GM21447 (cell line): ENCODE measurements at regions not wholly inside any gene's neighbourhood (a gene's known extent, or its start where the extent isn't known, plus 50 kb on each side); places are given as distances from the start of the nearest gene placed in this dataset.
"Not testable (repeated sequence)": the region's sequence is repeated elsewhere in the genome, so short reads cannot be mapped to it uniquely, and the experiment has no call there.

Experiments used
- ATAC-seq: cut with Tn5 transposase; IDR thresholded peaks from one replicate; pipeline ENCODE4 v1.9.1; 2021; ENCODE audit not compliant: unreplicated experiment

DNA sequence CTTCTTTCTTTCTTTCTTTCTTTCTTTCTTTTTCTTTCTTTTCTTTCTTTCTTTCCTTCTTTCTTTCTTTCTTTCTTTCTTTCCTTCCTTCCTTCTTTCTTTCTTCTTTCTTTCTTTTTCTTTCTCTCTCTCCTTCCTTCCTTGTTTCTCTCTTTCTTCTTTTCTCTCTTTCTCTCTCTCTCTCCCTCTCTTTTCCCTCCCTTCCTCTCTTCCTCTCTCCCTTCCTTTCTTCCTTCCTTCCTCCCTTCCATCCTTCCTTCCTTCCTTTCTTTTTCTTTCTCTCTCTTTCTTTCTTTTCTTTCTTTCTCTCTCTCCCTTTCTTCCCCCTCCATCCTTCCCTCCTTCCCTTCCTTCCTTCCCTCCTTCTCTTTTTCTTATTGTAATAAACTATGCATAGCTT is 105.5 kb downstream of the ZBTB18 start:
- not testable (repeated sequence) for ATAC-seq

DNA sequence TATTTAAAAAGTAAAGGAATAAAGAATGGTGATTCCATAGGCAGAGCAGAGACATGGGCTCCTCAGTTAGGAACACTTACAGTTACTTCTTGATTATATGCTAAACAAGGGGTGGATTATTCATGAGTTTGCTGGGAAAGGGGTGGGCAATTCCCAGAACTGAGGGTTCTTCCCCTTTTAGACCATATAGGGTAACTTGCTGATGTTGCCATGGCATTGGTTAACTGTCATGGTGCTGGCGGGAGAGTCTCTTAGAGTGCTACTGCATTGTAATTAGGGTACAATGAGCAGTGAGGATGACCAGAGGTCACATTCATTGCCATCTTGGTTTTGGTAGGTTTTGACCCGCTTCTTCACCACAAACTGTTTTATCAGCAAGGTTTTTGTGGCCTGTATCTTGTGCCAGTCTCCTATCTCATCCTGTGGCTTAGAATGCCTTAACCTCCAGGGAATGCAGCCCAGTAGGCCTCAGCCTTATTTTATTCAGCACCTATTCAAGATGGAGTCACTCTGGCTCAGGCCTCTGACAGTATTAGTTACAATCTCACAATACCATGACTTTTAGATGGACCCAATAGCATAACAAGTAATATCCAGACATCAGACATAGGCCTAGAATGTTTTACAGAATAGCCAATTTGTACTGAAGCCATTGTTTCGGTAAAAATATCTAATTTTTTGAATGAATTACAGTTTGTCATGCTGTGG is 106.8 kb downstream of the ZBTB18 start:
- no peak for ATAC-seq

- no peak for ATAC-seq
These were observed 108.6 kb downstream of the ZBTB18 start for GRCh38 chr1:244159646-244160045.

DNA sequence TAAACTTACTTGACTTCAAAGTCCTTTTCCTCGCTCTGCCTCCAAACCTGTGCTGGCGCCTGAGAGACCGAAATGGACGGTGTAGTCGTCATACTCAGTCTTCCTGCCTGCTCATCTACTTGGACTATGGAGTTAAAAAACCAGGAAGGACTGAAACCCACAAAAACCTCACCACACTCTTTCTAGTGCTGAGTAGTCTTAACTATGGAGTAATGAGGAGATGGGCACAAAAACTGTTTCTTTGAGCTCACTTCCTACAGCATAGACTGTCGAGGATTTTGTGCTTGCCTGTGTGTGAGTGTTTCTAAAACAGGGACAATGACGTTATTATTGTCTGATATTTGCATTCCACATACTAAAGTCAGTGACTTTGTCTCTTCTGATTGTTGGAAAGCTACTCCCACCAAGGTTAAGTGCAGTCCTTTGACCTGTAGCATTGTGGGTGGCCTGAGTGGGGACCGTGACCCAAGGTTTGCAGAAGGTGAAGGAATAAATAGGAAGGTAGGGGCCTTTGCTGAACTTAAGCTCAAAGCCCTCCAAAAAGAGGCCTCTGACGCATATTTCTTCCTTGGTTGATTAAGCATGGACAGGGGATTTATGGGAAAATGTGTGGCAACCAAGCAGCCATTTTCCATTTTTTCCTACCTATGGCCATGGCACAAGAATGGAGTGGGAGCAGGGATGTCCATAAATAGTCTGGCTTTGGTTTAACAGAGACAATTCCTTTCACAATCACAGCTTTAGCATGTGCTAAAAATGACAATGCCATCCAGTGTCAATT is 109.6 kb downstream of the ZBTB18 start:
- no peak for ATAC-seq

GRCh38 chr1:244161236-244161510 is 110.1 kb downstream of the ZBTB18 start:
- no peak for ATAC-seq

DNA sequence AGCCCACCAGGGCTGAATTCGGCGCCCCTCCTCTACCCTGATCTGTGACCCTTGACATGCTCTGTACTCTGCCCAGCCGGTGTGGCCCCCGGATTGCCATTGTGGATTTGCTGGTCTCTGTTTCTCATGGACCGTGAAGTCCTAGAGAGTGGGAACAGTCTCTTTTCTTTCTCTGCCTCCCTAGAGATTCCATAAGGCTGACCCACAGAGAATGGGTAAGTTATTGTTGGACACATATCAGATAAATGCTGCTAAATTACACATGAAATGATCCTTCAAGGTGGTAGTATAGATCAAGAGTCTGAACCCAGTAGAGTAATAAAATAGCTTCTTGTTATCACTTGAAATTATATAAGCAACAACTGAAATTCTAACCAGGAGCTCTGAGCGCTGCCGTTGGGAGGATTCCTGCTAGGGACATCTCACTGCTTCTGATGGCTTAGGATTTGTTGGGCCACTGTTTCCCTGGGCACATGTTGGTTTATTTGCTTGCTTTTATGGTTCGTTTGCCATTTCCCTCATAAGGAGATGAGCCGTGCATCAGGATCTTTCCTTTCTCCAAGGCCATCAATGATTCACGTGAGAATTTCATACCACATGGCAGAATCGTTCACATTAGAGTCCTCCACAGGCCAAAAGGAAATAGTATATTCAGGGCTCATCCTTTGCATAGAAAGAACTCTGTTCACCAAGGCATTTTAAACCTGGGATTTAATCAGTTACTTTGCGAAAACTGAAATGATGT is 111.9 kb downstream of the ZBTB18 start:
- no peak for ATAC-seq

DNA sequence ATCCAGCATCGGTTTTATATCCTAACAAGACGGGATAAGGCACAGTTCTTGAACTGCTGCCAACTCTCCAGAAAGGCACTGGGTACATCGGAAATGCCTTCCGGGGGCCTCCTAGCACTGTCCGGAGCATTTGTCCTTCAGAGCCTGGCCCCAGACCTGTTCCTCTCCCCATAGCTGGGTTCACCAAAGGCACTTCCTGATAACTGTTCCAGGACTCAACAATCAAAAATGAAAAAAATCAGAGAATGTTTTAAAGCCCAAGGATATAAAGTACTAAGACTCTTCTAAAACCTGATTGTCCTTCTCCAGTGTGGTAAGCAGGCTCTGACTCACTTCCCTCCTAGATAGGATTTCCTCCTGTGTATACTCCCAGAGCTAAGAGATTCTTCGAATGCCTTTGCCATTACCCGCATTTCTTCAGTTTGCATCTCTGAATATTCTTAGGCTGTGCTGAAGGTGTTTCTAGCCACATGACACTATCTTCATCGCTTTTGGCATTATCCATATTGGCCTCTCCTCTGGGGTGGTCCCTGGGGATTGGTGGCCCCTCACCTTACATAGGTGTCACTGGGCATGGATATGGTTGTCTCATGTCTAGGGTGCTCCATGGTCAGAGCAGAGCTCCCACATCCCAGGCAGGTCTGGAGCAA is 112.9 kb downstream of the ZBTB18 start:
- ATAC-seq: no peak

DNA sequence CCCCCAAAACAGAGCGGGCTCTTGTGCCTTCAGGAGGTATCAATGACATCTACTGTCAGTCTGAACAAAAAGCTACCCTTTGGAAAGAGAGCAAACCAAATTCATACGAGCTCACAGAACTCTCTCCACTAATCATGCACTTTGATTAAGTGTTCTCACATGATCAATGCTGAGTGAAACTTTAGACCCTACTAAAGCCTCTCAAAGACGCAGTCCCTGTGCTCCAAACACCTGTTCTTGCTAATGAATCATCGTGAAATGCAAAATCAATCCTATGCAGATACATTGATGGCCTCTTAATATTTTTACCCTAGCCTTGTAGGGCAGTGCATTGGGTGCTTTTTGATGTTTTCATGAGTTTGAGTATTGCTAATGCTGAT is 113.4 kb downstream of the ZBTB18 start:
- no peak for ATAC-seq

- ATAC-seq: no peak
These were observed 113.9 kb downstream of the ZBTB18 start for GRCh38 chr1:244165021-244165420.

DNA sequence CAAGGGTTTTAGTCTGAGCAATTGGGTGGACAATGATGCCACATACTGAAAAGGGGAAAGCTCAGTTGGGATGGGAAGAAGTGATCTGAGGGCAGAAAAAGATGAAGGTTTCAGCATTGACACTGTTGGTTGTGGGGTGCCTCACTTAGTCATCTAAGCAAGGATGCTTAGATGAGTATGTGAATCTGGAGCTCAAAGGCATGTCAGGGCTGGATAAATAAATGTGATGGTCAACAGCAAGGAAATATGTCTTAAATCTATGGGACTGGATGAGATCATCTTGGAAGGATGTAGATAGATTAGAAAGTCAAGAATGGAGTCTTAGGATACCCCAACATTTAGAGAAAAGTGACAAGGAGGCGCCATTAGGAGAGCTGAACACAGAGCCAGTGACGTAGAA is 114.6 kb downstream of the ZBTB18 start:
- no peak for ATAC-seq

DNA sequence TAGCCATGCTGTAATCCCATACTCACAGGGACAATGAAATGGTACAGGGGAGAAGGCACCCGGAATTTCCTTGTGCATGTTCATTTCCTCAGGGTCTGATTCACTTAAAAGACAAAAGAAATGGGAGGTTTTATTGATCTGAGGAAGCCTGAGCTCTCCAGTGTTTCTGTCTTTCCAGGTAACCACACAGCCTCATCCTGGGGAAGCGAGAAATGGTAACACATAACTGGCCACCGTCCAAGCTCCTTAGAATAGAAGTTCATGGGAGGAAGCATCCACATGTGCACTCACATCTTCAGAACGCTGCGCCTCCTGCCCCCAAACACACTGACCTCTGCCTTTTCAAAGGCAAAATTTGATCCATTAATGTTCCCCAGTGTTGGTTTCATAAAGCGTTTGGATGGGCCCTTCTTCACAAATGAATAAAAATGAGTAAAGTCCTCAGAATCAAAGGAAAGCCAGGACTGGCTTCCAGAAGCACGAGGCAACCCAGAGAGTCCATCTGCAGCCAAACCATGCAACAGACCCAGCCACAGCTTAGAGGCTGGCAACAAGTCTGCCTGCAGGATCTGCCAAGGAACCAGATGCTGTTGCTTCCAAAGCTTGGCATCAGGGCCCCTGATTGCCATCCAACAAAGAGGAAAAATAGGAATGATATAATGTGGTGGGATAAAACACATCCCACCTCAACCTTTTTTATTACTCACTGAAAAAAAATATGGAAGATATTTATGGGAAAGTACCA is 120.3 kb downstream of the ZBTB18 start:
- ATAC-seq: no peak

GRCh38 chr1:244173240-244173639 is 122.2 kb downstream of the ZBTB18 start:
- ATAC-seq: no peak

- ATAC-seq: no peak
These were observed 122.7 kb downstream of the ZBTB18 start for GRCh38 chr1:244173769-244174168.

DNA sequence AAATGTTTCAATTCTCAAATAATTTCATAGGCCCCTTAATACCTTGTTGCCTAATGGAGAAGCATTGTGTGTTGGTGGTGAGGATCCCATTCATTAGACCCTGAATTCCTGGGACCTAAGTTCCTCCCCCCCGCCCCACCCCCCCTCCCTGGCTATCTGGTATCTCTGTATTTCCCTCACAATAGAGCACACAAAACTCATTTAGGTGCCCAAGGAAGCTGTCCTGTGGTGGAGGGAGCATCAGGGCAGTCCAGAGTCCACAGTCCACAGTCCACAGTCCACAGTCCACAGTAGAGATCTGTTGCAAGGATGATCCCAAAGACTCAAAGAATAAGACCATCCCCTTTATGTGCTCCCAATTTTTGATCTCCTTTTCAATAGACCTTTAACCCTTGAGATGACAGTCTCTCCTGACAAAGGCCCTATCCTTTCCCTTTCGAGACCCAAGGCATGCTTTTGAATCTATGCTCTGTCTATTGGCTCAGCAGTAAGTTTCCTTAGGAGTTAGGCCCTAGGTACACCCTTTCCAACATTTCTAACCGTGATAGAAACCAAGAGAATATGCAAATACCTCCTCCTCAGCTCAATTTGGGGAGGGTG is 123.9 kb downstream of the ZBTB18 start:
- ATAC-seq: no peak

- ATAC-seq: no peak
These were observed 125.1 kb downstream of the ZBTB18 start for GRCh38 chr1:244176201-244176600.

GRCh38 chr1:244180256-244180655 is 129.2 kb downstream of the ZBTB18 start:
- no peak for ATAC-seq

DNA sequence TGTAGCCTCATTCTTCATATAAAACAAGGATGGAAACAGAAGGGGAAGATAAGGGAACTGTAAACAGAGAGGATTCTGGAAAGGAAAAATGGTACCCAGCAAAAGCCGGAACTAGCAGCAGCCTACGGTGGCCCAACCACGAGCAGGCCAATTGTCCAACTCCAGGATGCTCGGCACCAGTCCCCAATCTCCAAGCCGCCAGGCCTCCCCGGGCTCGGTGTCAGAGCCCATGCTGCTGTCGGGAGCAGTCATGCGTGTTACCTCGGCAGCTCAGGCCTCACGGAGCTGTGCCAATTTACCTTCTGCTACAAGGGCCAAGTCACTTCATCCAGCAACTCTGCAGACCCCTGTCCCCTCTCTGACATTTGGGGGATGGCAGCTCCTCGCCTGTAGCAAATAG is 130.8 kb downstream of the ZBTB18 start:
- ATAC-seq: no peak

GRCh38 chr1:244183037-244183436 is 132.0 kb downstream of the ZBTB18 start:
- ATAC-seq: no peak

GRCh38 chr1:244186372-244186771 is 135.3 kb downstream of the ZBTB18 start:
- ATAC-seq: no peak

DNA sequence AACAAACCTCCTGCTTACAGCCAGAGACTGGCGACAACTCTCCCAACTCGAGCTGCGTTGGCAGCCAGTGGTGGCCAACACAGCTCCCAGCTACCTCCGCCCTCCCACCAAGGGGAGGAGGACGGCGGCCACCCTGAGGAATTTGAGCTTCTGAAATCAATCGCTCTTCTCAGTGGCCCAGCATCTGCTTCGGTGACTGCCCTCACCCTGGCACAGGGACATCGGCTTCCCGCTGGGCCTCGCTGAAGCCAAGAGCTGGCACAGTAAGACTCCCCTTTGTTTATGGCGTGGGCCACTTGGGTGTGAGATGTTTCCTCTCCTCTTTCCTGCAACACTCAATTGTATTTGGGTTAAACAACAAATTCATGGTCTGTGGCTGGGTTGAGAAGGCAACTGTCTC is 136.2 kb downstream of the ZBTB18 start:
- no peak for ATAC-seq

DNA sequence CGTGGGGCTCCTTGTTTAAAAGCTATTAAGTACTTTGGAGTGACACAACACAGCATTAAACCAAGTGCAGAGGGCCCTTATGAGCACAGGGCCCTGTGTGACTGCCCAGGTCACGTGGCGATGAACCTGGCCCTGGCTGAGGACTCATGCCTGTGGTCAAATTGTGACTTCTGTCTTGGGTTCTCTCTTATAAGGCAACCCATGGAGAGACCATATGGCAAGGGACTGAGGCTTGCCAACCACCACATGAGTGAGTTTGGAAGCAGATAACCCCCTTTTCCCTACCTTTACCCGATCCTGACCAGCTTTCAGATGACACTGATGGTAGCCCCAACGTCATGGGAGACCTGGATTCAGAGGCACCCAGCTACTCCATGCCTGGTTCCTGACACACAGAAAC is 140.5 kb downstream of the ZBTB18 start:
- no peak for ATAC-seq
